ENCODE measurements at regions not wholly inside any gene's neighbourhood (a gene's known extent, or its start where the extent isn't known, plus 50 kb on each side); places are given as distances from the start of the nearest gene placed in this dataset.

- DNase-seq (ENCODE audit: low spot score), result no peak
- ATAC-seq, result no peak
These were observed 570.8 kb upstream of the TLE4 start for GRCh38 chr9:79001012-79001411.

GRCh38 chr9:79003514-79003913, 568.3 kb upstream of the TLE4 start:
- DNase-seq (ENCODE audit: low spot score) (no peak), ATAC-seq (no peak)

GRCh38 chr9:79004032-79004431, 567.7 kb upstream of the TLE4 start:
- DNase-seq (ENCODE audit: low spot score) (no peak), ATAC-seq (no peak)

- no peak for ATAC-seq
- DNase-seq (ENCODE audit: low spot score), result no peak
These were observed 565.2 kb upstream of the TLE4 start for GRCh38 chr9:79006546-79006945.

GRCh38 chr9:79007701-79008483, 563.9 kb upstream of the TLE4 start:
- ATAC-seq, result no peak

GRCh38 chr9:79008916-79009315, 562.8 kb upstream of the TLE4 start:
- ATAC-seq (no peak), DNase-seq (ENCODE audit: low spot score) (no peak)

More at GRCh38 chr9:79007701-79008483, 563.9 kb upstream of the TLE4 start:
- DNase-seq (ENCODE audit: low spot score), result no peak

- no peak for ATAC-seq
- DNase-seq (ENCODE audit: low spot score), result no peak
These were observed 560.3 kb upstream of the TLE4 start for GRCh38 chr9:79011461-79011860.

- DNase-seq (ENCODE audit: low spot score) (no peak), ATAC-seq (no peak)
These were observed 559.2 kb upstream of the TLE4 start for GRCh38 chr9:79012561-79012960.

- DNase-seq (ENCODE audit: low spot score) (no peak), ATAC-seq (no peak)
These were observed 557.8 kb upstream of the TLE4 start for GRCh38 chr9:79013715-79014610.

GRCh38 chr9:79014929-79015699, 556.7 kb upstream of the TLE4 start:
- DNase-seq (ENCODE audit: low spot score), result no peak
- ATAC-seq, result no peak

- DNase-seq (ENCODE audit: low spot score) (no peak), ATAC-seq (no peak)
These were observed 555.8 kb upstream of the TLE4 start for GRCh38 chr9:79015951-79016350.

- no peak for DNase-seq (ENCODE audit: low spot score)
- ATAC-seq, result no peak
These were observed 551.5 kb upstream of the TLE4 start for GRCh38 chr9:79020276-79020675.

GRCh38 chr9:79021084-79021483, 550.7 kb upstream of the TLE4 start:
- no peak for ATAC-seq
- no peak for DNase-seq (ENCODE audit: low spot score)

GRCh38 chr9:79023134-79023580, 548.6 kb upstream of the TLE4 start:
- DNase-seq (ENCODE audit: low spot score), result no peak
- no peak for ATAC-seq

GRCh38 chr9:79026316-79026715, 545.4 kb upstream of the TLE4 start:
- ATAC-seq, result no peak

GRCh38 chr9:79028101-79028500, 543.7 kb upstream of the TLE4 start:
- ATAC-seq (no peak), DNase-seq (ENCODE audit: low spot score) (no peak)

More at GRCh38 chr9:79026316-79026715, 545.4 kb upstream of the TLE4 start:
- DNase-seq (ENCODE audit: low spot score), result no peak

- ATAC-seq (no peak), DNase-seq (ENCODE audit: low spot score) (no peak)
These were observed 537.2 kb upstream of the TLE4 start for GRCh38 chr9:79034583-79034982.

GRCh38 chr9:79037338-79037737, 534.4 kb upstream of the TLE4 start:
- no peak for DNase-seq (ENCODE audit: low spot score)

GRCh38 chr9:79040671-79041070, 531.1 kb upstream of the TLE4 start:
- DNase-seq (ENCODE audit: low spot score), result no peak
- no peak for ATAC-seq

More at GRCh38 chr9:79037338-79037737, 534.4 kb upstream of the TLE4 start:
- no peak for ATAC-seq

- ATAC-seq (no peak), DNase-seq (ENCODE audit: low spot score) (no peak)
These were observed 530.5 kb upstream of the TLE4 start for GRCh38 chr9:79041266-79041665.

- ATAC-seq (no peak), DNase-seq (ENCODE audit: low spot score) (no peak)
These were observed 527.8 kb upstream of the TLE4 start for GRCh38 chr9:79043916-79044315.
